DMS53 (cell line): ENCODE measurements at regions not wholly inside any gene's neighbourhood (a gene's known extent, or its start where the extent isn't known, plus 50 kb on each side); places are given as distances from the start of the nearest gene placed in this dataset.

ENCODE experiments used
- DNase-seq: peaks from one replicate; lab custom pipeline; 2025; lab: John Stamatoyannopoulos, UW

- no peak for DNase-seq
These were observed 178.6 kb downstream of the RAB11FIP2 start for GRCh38 chr10:117868151-117868550.

GRCh38 chr10:117875793-117876192, 170.9 kb downstream of the RAB11FIP2 start:
- no peak for DNase-seq

GRCh38 chr10:117876210-117876609, 170.5 kb downstream of the RAB11FIP2 start:
- no peak for DNase-seq

GRCh38 chr10:117878626-117879025, 168.1 kb downstream of the RAB11FIP2 start:
- DNase-seq, result no peak

- no peak for DNase-seq
These were observed 162.6 kb downstream of the RAB11FIP2 start for GRCh38 chr10:117884093-117884492.

GRCh38 chr10:117884592-117884991, 162.1 kb downstream of the RAB11FIP2 start:
- DNase-seq, result no peak

- no peak for DNase-seq
These were observed 161.4 kb downstream of the RAB11FIP2 start for GRCh38 chr10:117885206-117885829.

- DNase-seq, result no peak
These were observed 160.0 kb downstream of the RAB11FIP2 start for GRCh38 chr10:117886766-117887165.

GRCh38 chr10:117889664-117890063, 157.1 kb downstream of the RAB11FIP2 start:
- DNase-seq, result no peak

GRCh38 chr10:117892681-117893220, 154.0 kb downstream of the RAB11FIP2 start:
- DNase-seq, result no peak

- no peak for DNase-seq
These were observed 152.4 kb downstream of the RAB11FIP2 start for GRCh38 chr10:117894339-117894738.

- DNase-seq, result no peak
These were observed 150.2 kb downstream of the RAB11FIP2 start for GRCh38 chr10:117896517-117896916.

- no peak for DNase-seq
These were observed 147.5 kb downstream of the RAB11FIP2 start for GRCh38 chr10:117899181-117899683.

- DNase-seq, result no peak
These were observed 146.5 kb downstream of the RAB11FIP2 start for GRCh38 chr10:117900280-117900679.

- DNase-seq, result no peak
These were observed 142.9 kb downstream of the RAB11FIP2 start for GRCh38 chr10:117903854-117904253.

GRCh38 chr10:117905404-117905803, 141.3 kb downstream of the RAB11FIP2 start:
- no peak for DNase-seq

GRCh38 chr10:117911684-117912083, 135.1 kb downstream of the RAB11FIP2 start:
- DNase-seq, result no peak

GRCh38 chr10:117914334-117914733, 132.4 kb downstream of the RAB11FIP2 start:
- no peak for DNase-seq

- no peak for DNase-seq
These were observed 125.8 kb downstream of the RAB11FIP2 start for GRCh38 chr10:117920956-117921355.

- no peak for DNase-seq
These were observed 125.3 kb downstream of the RAB11FIP2 start for GRCh38 chr10:117921421-117921820.

- DNase-seq, result no peak
These were observed 121.9 kb downstream of the RAB11FIP2 start for GRCh38 chr10:117924820-117925219.

GRCh38 chr10:117925369-117925768, 121.4 kb downstream of the RAB11FIP2 start:
- no peak for DNase-seq

GRCh38 chr10:117926491-117926890, 120.2 kb downstream of the RAB11FIP2 start:
- no peak for DNase-seq

GRCh38 chr10:117927332-117927731, 119.4 kb downstream of the RAB11FIP2 start:
- DNase-seq, result no peak
